ENCODE measurements at regions not wholly inside any gene's neighbourhood (a gene's known extent, or its start where the extent isn't known, plus 50 kb on each side); places are given as distances from the start of the nearest gene placed in this dataset.

DNA sequence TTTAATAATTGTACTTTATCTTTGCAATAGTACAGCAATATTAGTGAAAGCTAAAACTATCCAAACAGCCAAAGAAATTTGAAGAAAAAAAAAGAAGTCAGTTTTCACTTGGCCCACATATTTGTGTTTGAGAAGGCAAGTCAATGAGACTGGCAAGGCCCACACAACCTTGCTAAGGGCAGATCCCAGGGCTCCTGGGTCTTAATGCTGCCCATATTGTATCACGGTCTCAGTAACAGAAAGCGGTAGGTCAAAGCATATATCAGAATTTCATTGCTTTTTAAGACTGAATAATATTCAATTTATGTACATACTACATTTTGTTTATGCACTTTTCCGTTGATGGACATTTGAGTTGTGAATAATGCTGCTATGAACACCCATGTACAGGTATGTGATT lies 262.0 kb upstream of the TOPAZ1 start:
- no peak for DNase-seq (ENCODE audit: low spot score)

DNA sequence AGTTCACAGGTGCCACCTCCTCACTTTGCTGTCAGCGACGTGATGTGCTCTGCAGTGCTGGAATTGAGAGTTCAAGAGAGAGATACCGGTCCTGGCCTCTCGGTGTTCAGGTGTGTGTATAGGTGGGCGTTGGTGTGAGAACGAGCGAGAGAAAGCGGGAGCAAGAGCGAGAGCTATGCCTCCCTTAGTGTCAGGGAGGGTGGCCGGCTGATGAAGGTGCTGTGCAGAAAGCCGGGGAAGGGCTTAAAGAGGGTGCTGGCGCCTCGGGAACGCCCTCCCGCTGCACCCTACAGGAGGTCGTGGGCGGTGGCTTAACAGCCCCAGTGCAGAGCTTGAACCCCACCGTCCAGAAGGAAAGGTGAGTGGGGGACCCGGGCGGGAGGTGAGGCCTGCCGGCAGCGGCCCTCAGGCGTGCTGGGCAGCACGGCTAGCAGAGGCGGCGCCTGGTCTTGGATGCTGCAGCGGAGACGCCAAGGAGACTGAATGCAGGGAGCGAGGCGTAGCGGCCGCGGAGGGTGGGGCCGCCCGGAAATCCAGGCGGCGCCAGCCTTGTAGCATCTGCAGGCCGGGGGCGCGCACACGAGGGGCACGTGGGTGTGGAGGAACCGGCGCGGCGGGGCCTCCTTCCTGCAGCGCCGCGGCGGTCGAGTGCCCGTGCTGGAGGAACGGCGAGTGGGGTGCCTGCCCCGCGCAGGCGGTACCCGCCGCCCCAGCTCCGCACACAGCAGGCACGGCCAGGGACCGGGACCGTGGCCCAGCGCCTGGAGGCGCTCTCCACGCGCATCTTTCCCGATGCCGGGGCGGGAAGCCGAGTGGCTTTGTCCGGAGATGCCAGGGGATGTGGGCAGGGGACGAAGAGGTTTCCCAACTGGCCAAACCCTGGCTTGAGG lies 246.8 kb upstream of the TOPAZ1 start:
- no peak for DNase-seq (ENCODE audit: low spot score)

DNA sequence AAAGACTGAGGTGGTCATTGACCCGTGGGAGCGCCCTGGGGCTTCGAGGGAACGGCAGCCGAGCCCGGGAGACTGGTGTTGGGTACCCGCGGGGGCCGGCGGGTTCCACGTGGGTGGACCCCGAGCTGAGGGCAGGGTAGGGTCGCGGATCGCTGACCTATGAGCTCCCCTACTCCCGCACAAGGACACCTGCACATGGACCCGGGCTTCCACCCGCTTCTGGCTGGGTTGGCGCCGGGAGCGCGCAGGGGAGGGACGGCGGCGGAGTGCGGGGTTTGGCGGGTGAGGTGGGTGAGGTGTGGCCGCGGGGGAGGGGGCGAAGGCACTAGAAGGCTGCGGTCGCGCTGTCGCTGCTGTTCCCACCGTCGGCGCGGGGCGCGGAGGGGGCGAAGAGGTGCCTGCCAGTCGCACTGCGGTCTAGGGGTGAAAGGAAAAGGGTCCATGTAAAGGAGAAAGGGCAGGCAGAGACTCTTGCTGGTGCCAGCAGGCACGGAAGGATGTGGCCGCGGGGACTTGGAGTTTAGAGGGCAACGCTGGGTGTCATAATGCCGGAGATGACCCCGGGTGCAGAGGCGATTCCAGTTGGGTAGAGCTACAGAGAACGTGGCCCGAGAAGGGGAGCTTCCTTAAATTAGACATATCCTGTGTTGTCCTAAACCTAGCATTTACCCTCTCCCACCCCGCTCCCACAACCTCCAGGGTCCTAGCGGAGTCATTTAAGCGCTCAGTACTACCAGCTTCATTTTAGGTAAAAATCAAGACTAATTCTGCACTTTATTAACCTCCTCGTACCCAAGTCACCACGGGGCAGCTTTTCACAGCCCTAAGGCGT lies 245.9 kb upstream of the TOPAZ1 start:
- DNase-seq (ENCODE audit: low spot score): no peak

DNA sequence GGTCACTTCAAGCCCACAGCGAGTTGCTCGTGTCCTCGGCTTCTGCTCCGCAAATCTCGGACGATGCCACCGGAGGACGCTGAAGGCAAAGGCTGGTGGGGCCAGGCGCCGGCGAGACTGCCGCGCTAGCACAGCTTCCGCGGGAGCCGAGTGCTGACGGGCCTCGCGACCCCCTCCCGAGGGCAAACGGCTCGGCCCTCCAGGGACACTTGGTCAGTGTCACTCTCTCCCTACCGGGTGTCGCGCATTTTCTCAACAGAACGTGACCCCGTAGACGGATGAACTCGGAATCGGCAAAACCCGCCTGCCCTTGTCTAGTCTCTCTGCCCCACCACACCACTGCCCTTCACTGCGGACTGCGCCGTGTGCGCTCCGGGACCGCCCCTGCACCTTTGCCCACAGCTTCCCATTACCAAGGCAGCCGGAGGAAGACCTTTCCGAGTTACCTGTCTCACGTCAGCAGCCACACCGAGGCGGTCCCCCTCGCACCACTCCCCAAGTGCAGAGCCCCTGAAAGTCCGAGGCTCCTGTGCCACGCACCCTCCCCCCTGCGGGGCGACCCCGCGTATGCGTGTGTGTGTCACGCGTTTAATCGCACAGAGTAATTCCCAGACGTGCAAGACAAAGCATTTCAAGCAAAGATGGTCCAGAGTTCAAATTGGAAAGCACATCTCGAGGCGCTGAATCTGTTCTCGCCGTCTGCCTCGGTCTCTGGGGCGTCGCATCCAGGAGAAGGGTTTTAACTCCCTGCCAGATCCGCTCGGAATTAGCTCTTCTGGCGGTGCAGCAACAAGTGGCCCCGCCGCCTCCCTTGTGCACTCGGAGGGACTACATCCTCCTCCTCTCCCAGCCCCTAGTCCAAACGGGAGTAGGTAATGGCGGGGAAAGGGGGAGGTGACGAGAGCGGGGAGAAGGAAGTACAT lies 245.0 kb upstream of the TOPAZ1 start:
- no peak for DNase-seq (ENCODE audit: low spot score)

DNA sequence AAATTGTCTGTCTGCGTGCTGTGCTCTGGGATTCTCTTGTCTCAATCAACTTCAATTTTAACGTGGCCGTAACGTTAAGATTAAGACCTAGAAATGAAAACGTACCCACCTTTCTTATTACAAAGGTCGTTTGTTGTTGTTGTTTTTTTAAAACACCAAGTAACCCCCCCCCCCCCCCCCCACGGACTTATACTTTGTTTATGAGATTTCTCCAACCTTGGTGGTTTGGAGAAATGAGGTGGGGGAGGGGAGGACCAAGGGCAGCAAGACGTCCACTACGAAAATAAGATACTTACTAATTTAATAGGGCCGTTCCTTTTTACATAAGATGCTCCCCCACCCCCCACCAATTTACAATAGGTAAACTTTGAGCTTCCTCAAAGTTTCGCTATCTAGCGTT lies 244.4 kb upstream of the TOPAZ1 start:
- no peak for DNase-seq (ENCODE audit: low spot score)

DNA sequence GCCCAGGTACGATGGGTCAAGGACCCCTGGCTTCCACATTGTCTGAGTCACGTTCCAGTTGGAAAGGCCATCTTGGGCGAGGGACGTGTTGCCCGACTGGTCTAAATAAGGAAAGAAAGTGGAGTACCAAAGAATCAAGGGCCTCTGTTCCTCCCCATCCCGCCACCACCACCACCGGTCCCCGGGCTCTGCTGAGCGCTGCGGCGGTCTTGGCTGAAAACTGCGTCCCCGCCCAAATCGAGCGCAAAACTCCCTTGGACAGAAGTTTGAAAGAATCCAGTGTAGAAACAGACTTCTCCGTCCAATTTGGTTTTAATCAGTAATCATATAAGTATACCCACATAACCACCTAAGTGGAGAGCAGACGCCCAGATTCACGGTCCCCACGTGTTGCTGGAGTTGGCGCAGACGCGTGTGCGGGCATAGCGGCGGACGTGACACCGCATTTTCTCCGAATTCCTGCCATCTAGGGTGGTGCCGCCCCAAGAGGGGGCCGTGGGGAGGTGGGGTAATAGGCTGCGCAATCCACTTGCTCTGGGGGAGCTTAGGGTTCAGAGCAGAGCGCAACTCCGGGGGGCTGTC lies 243.8 kb upstream of the TOPAZ1 start:
- no peak for DNase-seq (ENCODE audit: low spot score)

DNA sequence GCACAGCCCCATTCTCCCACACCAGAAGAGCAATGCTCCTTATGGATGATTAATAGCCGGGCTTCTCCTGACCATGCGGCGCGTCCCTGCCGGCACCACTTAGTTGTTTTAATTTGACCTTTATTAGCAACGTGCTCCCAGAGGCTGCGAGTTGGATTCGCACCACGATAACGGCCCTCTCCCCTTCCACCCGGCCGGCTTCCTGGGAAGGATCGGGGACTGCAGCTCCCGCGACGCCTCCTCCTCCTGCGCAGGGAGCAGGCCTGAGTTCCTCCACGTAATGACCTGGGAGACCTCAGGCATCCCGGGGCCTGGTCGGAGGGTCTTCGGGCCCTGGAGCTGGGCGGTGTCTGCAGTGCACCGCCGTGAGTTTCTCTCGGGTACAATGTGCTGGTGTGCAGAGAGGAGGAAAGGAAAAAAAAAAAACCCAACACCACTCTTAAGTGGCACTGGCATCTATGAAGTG lies 243.3 kb upstream of the TOPAZ1 start:
- DNase-seq (ENCODE audit: low spot score): no peak

DNA sequence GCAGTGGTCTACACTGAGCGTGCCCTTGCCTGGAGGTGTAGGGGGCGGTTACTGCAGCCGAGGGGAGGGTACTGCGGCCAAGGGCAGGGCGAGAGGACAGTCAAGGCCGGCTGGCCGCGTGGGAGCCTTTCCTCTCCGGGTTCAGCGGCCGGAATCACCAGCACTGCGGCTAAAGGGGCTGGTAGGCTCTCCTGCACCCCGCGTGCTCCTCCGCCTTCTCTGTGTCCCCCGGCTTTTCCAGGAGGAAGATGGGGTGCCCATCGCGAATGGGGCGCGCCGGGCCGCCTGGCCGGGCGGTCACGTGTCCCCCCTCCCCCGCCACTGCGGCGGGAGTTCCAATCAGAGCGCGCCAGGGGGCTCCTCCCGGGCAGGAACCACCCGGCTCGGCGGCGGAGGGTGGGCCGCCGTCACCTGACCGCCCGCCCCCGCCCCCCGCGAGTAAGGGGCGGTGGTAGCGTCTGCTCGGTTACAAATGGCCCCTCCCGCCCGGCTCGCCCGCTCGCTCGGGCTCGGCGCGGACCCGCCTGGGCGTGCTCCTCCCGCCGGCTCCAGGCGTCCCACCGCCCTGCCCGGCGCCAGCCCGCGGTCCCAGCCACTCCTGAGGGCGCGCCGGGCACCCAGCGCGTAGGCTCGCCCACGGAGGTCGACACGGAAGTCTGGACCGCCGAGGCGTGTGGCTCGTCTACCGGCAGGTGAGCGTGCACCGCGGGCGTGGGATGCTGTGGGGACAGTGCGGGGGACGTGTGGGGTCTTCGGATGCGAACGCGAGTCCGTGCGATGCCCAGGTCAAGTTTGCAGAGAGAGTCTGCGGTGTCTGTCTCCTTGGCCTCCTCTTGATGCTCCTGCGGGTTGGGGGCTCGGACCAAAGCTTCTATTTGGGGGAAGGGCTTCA lies 242.6 kb upstream of the TOPAZ1 start:
- DNase-seq (ENCODE audit: low spot score): no peak

DNA sequence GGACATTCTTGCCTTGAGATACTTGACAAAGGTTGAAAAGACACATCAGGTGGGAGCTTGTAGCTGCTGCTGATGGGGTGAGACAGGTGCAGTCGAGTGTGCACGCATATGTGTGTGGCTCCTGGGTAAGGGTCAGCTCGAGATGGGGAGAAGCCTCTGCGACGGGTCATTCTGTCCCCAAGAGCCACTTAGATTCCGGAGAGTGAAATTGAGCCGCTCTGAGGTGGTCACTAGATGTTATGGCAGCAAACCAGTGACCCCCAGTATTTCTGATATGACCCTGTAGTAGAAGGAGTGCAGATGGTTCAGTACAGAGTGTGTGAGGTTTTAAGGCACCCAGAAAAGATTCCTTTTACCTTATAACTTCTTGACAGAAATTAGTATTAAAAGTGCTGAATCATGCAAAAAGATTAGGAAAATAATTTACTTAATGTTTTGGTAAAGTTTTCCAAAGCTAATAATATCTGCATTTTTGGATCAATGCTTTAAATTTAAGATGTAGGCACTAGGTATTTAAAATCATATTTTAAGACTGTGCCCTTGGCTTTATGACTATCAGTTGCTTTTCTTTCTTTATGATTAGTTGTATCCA lies 241.9 kb upstream of the TOPAZ1 start:
- no peak for DNase-seq (ENCODE audit: low spot score)

DNA sequence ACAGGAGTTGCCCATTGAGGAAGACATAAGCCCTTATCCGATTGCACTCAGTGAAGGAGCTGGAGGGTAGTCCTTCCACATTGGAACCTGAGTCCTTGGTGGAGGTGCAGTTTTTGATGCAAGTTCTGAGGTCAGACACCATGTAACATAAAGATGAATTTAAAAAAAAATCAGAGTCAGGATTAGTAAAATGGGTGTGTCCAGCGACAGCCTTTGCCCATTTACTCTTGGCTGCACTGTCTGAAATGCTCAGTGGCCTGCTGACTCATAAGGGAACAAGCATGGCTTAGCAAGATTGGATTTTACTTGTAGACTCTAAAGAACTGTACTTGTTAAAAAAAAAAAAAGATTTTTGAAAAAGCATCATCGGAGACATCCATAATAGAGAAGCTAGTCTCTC lies 241.1 kb upstream of the TOPAZ1 start:
- DNase-seq (ENCODE audit: low spot score): no peak

DNA sequence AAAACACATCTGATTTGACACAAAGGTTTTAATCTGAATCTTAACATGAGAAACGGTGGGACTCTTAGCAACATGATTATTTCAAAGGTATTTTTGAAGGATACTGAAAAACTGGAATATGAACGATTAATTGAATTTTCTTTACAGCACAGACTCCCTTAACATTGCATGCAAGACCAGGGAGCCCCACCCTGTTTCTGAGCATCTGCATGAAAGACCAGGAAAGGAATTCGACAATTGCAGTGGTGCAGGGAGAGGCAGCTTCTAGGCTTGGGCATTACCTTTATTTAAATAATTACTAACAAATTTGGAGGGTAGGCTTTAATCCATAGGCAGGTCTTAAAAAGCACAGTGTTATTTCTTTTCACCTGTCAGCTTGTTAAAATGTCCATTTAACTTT lies 240.6 kb upstream of the TOPAZ1 start:
- DNase-seq (ENCODE audit: low spot score): no peak

DNA sequence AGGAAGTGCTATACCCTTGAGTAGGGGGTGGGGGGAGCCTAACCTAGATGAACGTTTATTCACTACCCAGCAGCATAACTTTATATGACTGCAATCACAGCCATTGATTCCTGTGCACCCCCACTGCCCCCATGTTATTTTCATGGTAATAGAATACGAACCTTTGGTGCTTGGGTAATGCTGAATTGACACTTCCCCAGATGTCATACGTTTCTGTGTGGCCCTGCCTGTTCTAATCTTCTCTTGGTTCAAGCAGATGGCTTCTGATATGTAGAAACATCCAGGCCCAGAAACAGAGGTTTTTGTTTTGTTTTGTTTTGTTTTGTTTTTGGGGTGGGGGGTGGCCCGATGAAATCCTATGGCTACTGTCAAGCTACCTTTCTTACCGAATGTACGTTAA lies 237.9 kb upstream of the TOPAZ1 start:
- no peak for DNase-seq (ENCODE audit: low spot score)

DNA sequence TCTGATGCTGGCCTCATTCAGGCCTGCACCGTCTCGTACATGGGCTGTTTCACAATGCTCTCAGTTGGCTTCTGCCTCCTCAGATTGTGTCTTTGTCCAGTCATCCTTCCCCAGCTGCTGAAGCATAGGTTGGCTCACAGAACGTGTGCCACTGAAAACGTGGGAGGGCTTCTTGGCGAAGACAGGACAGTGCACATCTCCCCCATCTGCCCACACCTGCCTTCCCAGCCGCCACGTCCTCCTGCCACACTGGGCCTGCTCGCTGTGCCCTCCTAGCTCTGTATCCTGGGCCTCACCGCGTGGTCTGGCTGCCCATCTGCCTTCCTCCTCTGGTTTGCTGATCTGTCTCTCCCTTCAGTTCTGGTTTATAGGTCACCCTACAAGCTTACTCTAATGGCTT lies 230.0 kb upstream of the TOPAZ1 start:
- DNase-seq (ENCODE audit: low spot score): no peak

DNA sequence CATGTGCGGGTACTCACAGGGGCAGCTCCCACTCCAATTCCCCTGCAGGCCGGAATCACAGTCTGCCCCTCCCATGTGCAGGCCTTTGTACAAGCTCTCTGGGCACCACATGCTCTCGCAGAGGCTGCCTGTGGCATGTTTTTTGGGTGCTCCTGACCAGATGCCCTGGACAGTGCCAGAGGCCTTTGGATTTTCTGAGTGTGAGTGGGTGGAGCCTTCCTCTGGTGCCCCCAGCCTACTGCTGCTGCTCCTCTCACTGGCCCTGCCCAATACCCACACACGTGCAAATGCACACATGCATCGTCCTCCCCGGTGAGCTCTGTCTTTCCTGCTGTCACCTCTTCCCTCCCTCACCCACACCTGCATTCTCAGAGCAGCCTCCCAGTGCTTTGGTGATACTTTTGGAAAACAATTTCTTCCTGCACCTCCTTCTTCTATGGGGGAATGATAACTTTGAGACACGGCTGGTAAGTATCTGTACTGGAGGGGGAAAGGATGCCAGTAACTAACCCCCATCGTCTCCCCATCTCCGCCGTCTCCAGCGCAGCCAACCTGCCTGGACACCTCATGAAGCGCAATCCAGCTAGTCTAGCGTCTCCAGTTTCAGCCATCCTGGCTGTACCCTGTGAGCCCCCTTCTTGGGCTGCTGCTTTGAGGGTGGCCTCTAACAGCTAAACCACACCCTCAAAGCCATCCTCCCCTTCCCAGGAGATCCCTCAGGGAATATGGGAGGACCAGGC lies 229.4 kb upstream of the TOPAZ1 start:
- DNase-seq (ENCODE audit: low spot score): no peak

DNA sequence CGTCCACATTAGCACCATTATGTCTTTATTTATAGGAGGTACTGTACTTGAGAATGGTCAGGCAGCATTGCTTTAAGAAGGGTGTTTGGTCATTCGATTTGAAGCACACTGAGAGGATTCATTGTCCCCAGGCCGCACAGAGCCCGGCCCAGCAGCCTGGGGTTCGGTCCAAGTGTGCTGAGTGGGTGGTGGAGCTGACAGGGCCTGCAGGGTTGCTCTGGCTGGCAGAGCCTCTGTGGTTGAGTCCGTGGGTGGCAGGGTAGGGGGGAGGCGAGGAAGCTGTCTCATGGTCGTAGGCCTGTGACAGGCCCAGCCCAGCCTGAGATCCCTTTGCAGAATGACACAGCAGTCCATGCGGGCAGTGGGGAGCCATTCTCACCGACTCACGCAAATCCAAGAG lies 227.7 kb upstream of the TOPAZ1 start:
- DNase-seq (ENCODE audit: low spot score): no peak

DNA sequence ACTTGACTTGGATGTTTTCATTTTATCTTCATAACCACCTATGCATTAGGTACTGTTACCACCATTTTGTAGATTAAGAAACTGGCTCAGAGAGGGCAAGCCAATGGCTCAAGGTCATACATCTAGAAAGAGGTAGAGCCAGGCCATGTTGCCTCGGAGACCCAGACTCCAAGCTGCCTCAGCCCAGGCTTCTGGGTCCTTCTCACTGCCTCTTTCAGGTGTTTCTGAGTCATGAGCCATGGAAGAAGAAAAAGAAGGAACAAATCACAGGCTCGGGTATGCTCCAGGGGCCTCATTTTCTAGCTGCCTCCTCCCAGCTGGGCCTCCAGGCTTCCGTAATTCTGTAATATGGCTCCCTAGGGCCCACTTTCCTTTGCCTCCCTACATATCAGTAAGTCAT lies 226.5 kb upstream of the TOPAZ1 start:
- no peak for DNase-seq (ENCODE audit: low spot score)

DNA sequence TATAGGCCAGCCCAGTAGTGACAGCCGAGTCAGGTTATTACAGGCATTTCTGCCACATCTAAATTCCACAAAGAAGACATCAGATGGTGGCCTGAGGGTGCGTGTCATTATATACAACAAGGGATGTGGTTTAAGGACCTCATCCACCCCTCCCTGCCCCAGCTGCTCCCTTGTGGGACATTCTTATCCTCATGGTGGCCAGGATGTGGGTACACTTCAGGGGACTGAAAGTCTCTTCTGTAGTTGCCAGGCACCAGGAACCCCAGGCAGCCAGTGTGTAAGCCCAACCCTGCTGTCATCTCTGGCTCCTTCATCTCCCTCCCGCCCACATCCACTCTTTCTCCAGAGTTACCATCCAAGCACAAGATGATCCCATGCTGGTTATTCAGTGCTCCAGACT lies 224.9 kb upstream of the TOPAZ1 start:
- DNase-seq (ENCODE audit: low spot score): no peak

DNA sequence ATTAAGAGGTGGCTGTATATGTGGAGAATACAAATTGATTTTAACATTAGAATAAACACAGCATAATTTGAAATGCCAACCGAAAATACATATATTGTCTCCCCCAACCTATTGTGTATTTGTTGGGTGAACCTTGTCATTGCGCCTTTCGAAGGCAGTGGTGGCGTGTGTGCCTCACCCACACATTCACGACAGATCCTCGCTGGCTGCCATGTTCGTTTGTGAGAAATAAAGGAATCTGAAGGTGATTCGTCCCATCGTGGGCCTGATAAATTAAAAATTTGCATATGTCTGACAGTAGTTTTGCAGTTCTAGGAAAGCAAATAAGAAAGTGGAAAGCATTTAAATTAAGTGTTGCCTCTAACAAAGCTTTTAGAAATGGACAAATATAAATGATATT lies 222.8 kb upstream of the TOPAZ1 start:
- DNase-seq (ENCODE audit: low spot score): no peak

DNA sequence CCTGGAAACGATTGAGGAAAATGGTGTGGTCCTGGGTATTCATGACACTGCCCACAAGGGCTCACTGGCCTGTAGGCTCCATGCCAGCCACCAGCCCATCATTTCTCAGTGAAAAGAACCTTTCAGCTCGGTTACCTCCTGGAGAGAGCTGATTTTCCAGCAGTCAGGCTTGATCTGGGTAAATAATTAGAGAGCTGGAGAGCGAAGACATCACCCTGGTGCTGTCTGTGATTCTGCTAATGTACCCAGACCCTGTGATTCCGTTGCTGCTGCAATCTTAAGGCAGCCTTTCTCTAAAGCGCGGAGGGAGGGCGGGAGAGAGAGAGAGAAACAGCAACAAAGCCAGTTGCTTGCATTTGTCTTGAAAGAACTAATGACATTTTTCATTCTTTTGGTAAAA lies 221.9 kb upstream of the TOPAZ1 start:
- no peak for DNase-seq (ENCODE audit: low spot score)

DNA sequence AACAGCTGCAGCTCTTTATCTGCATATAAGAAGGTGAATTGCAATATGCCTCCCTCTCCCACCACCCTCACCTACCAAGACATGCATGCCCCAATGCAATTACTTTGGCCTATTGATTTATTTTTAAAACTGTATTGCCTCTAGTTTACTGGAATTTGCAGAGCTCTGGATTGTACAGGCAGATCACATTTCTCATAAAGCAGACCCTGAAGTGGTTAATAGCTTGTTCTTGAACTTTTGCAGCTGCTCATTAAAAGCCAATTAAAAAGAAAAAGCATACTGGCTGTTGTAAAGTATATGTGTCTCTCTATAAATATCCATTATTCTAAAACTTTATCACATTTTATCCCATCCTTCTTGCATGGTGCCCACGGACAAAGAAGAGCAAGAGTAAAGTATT lies 221.5 kb upstream of the TOPAZ1 start:
- no peak for DNase-seq (ENCODE audit: low spot score)
